AG04450 (cell line): ENCODE measurements at regions not wholly inside any gene's neighbourhood (a gene's known extent, or its start where the extent isn't known, plus 50 kb on each side); places are given as distances from the start of the nearest gene placed in this dataset.
A peak's percentile ranks its signal among the peaks of the same experiment; 100 is the strongest.

ENCODE experiments used
- CTCF ChIA-PET: fragments of 300-600, 350-600 bp; formaldehyde crosslinking; extraction: SDS; loops from one replicate; lab custom pipeline; 2022; ENCODE audit warnings: antibody characterized with exemption, inconsistent platforms; lab: Charles Lee
- POLR2A ChIA-PET: fragments of 350-600 bp; formaldehyde crosslinking; extraction: SDS; loops from one replicate; lab custom pipeline; 2021; ENCODE audit warnings: antibody characterized with exemption, inconsistent platforms; lab: Yijun Ruan, JAX
- DNase-seq: peaks from one replicate; pipeline ENCODE4 v3.0.0-alpha.2; 2011; ENCODE audit warnings: low read depth, low spot score
- H3K27ac ChIP-seq: one replicate; pipeline ENCODE4 v1.5.1; 2012; ENCODE audit warnings: low read depth, low read length, control low read depth
- H3K27me3 ChIP-seq: one replicate; pipeline ENCODE4 v1.6.0; 2012; ENCODE audit warnings: low read length; ENCODE audit not compliant: control insufficient read depth, insufficient read depth
- H3K4me3 ChIP-seq: 2 replicates; pipeline ENCODE4 v1.5.1; 2011; ENCODE audit warnings: mild to moderate bottlenecking, low read depth, low read length, control low read depth
- H3K9me3 ChIP-seq: 2 replicates; pipeline ENCODE4 v1.5.1; 2012; ENCODE audit warnings: low read length; ENCODE audit not compliant: control insufficient read depth, insufficient read depth
- CTCF ChIP-seq: IDR thresholded peaks from 2 replicates; pipeline ENCODE4 v1.5.1; 2011; ENCODE audit warnings: low read depth, low read length, control low read depth, inconsistent platforms

- no peaks in the 10 kb centered on the region; the same call in 1 of the 2 replicates for H3K9me3 ChIP-seq
- H3K27me3 ChIP-seq, result no peaks in the 10 kb centered on the region
- ChIA-PET POLR2A (interaction anchor here (0.5 kb wide), 1 partner anchor 363 kb away, joined by 3 read pairs; no protein-coding TSS in a partner anchor), CTCF (interaction anchor here (0.6 to 4.6 kb wide), 29 partner anchors 10 to 584 kb away, joined by 3 to 54 read pairs (median 4); no protein-coding TSS in a partner anchor)
- no peak overlapping the region for H3K27ac ChIP-seq
- no peak for DNase-seq
- no peak for TF ChIP-seq CTCF
- no peak overlapping the region for H3K4me3 ChIP-seq
Measured at GRCh38 chr4:71185037-71185436, 153.8 kb upstream of the SLC4A4 start.

GRCh38 chr4:71186257-71186565 is 152.6 kb upstream of the SLC4A4 start:
- ChIA-PET CTCF (interaction anchor here (1.1 to 4.6 kb wide), 7 partner anchors 23 to 529 kb away, joined by 3 to 54 read pairs (median 9); no protein-coding TSS in a partner anchor), POLR2A (interaction anchor here (0.6 to 1.0 kb wide), 4 partner anchors 12 to 367 kb away, joined by 3 to 4 read pairs (median 4); no protein-coding TSS in a partner anchor)
- no peak overlapping the region for H3K27ac ChIP-seq
- no peaks in the 10 kb centered on the region; the same call in 1 of the 2 replicates for H3K9me3 ChIP-seq
- no peak for DNase-seq
- H3K4me3 ChIP-seq, result peak overlapping the region; percentile 78
- H3K27me3 ChIP-seq, result no peaks in the 10 kb centered on the region
- no peak for TF ChIP-seq CTCF

GRCh38 chr4:71186566-71187403 is 152.0 kb upstream of the SLC4A4 start:
- ChIA-PET CTCF (interaction anchor here (1.1 to 4.6 kb wide), 5 partner anchors 22 to 525 kb away, joined by 3 to 54 read pairs (median 6); no protein-coding TSS in a partner anchor), POLR2A (interaction anchor here (0.6 to 1.0 kb wide), 5 partner anchors 12 to 367 kb away, joined by 3 to 13 read pairs (median 4); no protein-coding TSS in a partner anchor)
- Histone ChIP-seq H3K4me3 (peak overlapping the region; percentile 78), H3K27me3 (no peaks in the 10 kb centered on the region), H3K27ac (peak overlapping the region; percentile 47), H3K9me3 (no peaks in the 10 kb centered on the region; the same call in 1 of the 2 replicates)
- no peak for DNase-seq
- no peak for TF ChIP-seq CTCF

- Histone ChIP-seq H3K9me3 (no peaks in the 10 kb centered on the region; the same call in 1 of the 2 replicates), H3K4me3 (peak overlapping the region; percentile 78), H3K27me3 (no peaks in the 10 kb centered on the region), H3K27ac (peak overlapping the region; percentile 12)
- TF ChIP-seq CTCF, result no peak
- ChIA-PET POLR2A (interaction anchor here (0.7 kb wide), 1 partner anchor 80 kb away, joined by 13 read pairs; no protein-coding TSS in a partner anchor), CTCF (interaction anchor here (0.6 to 4.7 kb wide), 5 partner anchors 42 to 1135 kb away, joined by 3 to 28 read pairs (median 6); no protein-coding TSS in a partner anchor)
- DNase-seq, result no peak
Measured at GRCh38 chr4:71187404-71188155, 151.2 kb upstream of the SLC4A4 start.
